Activated CD8-positive, alpha-beta memory T cell treated with anti-CD3 and anti-CD28 coated beads for 4 hours (primary cell): ENCODE measurements at regions not wholly inside any gene's neighbourhood (a gene's known extent, or its start where the extent isn't known, plus 50 kb on each side); places are given as distances from the start of the nearest gene placed in this dataset.

ENCODE experiments used
- DNase-seq, 2 donors: peaks; one replicate each; pipeline ENCODE4 v3.0.0-alpha.2; 2020; ENCODE audit warnings: low read depth in 2 of 2

DNA sequence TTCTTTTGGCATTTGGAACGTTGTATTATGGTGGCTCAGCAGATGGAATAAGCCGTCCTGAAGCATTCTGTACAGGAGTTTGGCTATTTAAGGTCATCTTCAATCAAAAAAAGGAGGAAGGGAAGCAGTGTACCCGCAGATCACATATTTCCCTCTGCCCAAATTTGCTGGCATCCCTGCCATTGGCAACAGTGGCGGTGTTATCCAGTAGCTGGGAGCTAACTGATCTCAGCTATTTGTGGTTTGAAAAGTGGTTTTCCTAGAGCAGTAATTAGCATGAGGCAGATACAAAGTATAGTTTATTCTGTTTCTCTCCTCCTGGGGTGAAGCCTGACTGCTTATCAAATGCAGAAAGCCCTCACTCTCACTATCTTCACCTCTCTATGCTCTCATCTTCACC is 576.8 kb downstream of the QKI start:
- DNase-seq = no peak

- DNase-seq = no peak
These were observed 571.8 kb downstream of the QKI start for GRCh38 chr6:163986313-163986712.

- DNase-seq = no peak
These were observed 571.2 kb downstream of the QKI start for GRCh38 chr6:163985710-163986109.

GRCh38 chr6:163985040-163985439 is 570.5 kb downstream of the QKI start:
- no peak for DNase-seq

GRCh38 chr6:163984124-163984936 is 569.8 kb downstream of the QKI start:
- no peak for DNase-seq

DNA sequence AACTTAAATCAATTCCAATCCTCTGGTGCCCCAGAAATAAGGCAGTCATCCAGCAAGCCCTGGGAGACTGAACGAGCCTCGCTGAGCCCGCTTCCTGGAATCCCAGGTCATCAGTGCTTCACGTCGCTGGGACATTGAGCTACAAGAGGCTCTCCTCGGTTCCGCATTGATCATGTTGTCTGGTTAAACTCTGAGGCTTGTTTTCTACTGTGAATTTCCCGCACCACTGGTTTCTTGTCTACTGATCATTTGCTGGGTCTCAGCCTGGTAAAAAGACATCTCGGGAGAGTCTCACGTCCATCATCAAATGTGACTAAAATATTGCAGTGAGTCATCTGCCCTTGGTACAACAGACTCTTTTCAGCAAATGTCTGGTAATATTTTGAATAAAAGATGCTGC is 569.2 kb downstream of the QKI start:
- DNase-seq = no peak

GRCh38 chr6:163974322-163974721 is 559.8 kb downstream of the QKI start:
- DNase-seq = no peak

GRCh38 chr6:163971841-163972838 is 557.6 kb downstream of the QKI start:
- DNase-seq = no peak

DNA sequence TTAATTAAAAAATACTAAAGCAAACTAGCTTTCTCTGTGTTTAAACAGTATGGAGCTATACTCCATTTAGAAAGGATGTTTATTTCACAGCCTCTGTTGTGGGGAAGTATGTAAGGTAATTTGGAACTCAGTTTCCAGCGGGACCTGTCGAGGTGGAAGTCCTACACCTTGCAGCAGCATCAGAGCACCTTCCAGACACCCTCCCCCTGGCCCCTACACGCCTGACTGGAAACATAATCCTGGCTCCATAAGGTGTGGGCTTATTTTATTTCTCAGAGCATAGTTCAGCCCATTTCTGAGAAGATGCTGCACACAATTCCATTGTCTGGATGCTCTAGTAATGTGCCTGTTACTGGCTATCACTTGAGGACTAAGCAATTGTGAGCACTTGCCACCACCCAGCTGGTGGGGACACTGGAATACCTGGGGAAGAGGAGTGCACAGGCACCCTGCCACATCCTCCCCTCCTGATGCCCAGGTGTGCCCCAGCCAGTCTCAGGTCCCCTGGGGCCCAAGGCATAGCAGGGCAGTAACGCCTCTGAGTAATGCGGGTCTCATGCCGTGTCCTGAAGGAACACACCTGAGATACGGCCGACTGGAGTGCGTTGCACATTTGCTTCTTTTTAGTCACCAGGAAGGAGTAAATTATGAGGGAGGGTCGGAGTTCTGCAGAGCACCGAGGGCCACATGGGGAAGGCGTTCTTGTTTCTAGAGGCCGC is 556.5 kb downstream of the QKI start:
- no peak for DNase-seq

- DNase-seq = no peak
These were observed 551.2 kb downstream of the QKI start for GRCh38 chr6:163965426-163966348.

DNA sequence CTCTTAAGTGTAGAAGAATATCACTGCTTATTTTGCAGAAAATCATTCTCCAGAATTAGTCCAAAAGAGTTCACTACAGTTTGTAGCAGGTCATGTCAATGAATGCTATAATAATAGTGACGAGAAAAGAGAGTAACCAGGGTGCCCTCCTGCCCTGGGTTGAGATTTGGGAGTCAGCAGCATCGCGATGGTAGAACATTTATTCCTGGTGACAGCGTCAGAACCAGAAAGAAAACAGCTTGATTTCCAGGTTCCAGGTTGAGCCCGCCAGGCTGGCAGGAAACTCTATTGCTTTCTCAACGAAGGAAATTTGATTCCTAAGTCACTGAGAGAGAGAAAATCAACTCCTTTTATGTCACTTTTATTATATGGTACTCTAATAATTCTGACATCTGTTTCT is 550.3 kb downstream of the QKI start:
- DNase-seq = no peak

GRCh38 chr6:163963205-163964120 is 548.9 kb downstream of the QKI start:
- DNase-seq = no peak

DNA sequence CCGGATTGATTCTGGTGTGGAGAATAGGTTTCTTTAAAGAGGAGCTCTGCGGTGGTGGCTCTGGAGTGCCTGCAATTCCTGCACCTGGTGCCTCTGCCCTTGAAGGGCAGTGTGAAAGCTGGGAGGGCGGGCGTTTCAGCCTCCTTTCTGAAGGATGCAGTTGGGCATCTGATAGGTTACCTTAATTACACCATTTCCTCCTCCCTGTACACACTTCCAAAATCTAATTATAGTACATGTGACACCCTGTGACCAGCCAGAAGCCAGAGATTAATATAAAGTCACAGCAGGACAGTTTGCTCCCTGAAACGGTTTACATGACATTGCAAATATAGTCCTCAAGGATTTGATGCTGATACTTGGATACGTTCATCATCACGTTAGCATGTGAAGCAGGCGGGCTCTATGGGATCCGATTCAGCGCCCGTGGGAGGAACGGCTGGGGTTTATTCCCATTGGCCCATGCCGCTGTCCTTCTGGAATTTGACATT is 548.2 kb downstream of the QKI start:
- DNase-seq = no peak

DNA sequence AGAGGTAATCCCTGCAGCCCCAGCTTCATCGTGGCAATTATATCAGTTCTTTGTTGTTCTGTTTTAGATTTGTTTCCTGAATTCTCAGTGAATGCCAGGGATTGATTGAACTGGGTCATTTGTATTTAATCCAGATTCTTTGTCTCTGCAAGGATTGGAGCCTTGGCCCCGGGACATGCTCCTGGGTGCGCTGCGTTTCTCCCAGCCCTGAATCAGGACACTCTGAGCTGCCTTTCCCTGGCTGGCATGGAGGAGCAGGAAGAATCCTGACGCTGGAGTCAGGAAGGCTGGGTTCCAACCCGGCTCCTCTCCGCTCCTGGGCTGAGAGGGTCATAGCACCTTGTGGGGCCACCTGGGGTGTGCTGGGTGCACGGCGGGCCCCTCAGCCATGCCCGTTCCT is 545.6 kb downstream of the QKI start:
- no peak for DNase-seq

DNA sequence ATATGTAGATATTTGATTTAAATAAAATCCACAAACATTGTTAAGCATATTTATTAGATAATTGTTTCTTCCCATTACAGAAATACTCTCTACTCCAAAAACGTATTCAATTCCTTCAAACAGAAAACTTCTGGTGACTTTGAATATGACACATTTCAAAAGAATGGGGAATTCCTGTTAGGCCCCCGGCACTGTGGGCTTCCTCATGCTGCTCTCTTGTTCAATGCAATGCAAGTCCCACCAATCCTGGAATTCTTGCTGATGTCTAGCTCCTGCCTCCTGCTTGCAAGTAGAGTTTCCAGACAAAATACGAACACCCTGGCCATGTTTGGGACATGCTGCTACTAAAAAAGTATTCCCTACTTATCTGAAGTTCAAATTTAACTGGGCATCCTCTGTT is 544.1 kb downstream of the QKI start:
- no peak for DNase-seq

DNA sequence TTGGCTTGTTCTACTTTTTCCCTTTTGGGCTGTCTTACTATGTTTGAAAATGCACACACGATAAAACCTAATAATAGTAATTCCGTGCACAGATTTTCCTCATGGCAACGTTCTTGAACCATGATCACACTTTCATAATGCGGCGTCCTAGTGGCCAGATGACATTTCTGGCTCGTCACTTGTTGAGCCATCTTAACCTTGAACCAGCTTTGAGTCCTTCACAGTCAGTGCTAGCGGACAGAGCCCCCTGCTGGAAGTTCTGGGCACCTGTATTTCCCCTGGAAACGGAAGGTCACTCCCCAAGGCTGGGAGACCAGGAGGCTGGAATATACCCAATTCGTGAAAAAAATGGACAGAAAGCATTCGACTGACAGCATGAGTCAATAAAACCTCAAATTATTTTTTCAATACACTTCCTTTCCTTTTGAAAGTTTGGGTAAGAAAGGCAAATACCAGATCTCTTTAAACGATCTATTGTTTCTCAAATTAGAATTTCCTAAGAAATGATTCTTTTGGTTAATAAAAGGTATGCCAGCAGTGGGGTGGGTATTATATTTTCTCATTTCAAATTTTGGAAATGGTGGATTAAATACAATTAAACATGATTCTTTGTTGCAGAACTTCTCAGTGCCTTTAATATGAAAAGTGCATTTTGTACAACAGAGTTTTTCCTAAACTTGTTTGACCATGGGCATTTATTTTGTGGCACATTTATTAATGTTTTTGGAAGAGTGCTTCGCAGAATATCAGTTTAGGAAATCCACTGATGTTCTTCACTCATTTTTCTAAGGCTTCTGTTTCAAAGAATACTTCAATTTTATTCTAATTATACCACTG is 542.3 kb downstream of the QKI start:
- peak; percentile 4 to 13 for DNase-seq

- no peak for DNase-seq
These were observed 541.2 kb downstream of the QKI start for GRCh38 chr6:163955756-163956155.

GRCh38 chr6:163955096-163955495 is 540.6 kb downstream of the QKI start:
- DNase-seq = no peak
